Mucosa of descending colon (tissue), 3 donors: ENCODE measurements at regions not wholly inside any gene's neighbourhood (a gene's known extent, or its start where the extent isn't known, plus 50 kb on each side); places are given as distances from the start of the nearest gene placed in this dataset.

Experiments used
- ATAC-seq: fragments of 200-7000 bp; cut with Tn5 transposase; one replicate; pipeline ENCODE4 v1.9.1; 2020; ENCODE audit warnings: mild to moderate bottlenecking, moderate library complexity
- DNase-seq, 3 donors: peaks; one replicate each; pipeline ENCODE4 v3.0.0-alpha.2; 2020
- H3K36me3 ChIP-seq: fragments of 200-600 bp; one replicate; pipeline ENCODE4 v1.8.0; 2021; ENCODE audit warnings: low read depth, mild to moderate bottlenecking
- H3K4me1 ChIP-seq: fragments of 200-600 bp; one replicate; pipeline ENCODE4 v1.8.0; 2021; ENCODE audit warnings: low read depth, mild to moderate bottlenecking
- H3K4me3 ChIP-seq: fragments of 200-600 bp; one replicate; pipeline ENCODE4 v1.8.0; 2021; ENCODE audit warnings: mild to moderate bottlenecking
- H3K9me3 ChIP-seq: fragments of 200-600 bp; one replicate; pipeline ENCODE4 v1.8.0; 2021; ENCODE audit warnings: mild to moderate bottlenecking
- CTCF ChIP-seq: fragments of 200-600 bp; IDR thresholded peaks from one replicate; pipeline ENCODE4 v1.8.0; 2022; ENCODE audit warnings: antibody characterized with exemption, mild to moderate bottlenecking
- intact Hi-C, 2 donors: fragments of 100-400 bp; cut with DNase I in 1 of 2; cut with micrococcal nuclease in 1 of 2; formaldehyde crosslinking; loops; one replicate each; pipeline versions ENCODE4 v1.11.0 to v1.11.1; 2022; cut with DNase I, micrococcal nuclease
- donor health status: DM: no; HTN: no; CAD: no; lungs with moderate emphysema.
- donor health status: DM: no; HTN: no; CAD: no.
- donor health status: DM: no; HTN: yes; CAD: no.

GRCh38 chrX:46250151-46250550, 295.1 kb downstream of the ZNF674 start:
- Histone ChIP-seq H3K9me3 (no peaks in the 10 kb centered on the region), H3K4me3 (no peak overlapping the region), H3K4me1 (no peaks in the 10 kb centered on the region), H3K36me3 (no peaks in the 10 kb centered on the region)
- DNase-seq (no peak), ATAC-seq (no peak)
- intact Hi-C loops, result no loop called here
- no peak for TF ChIP-seq CTCF

- no peaks in the 10 kb centered on the region for H3K9me3 ChIP-seq
- H3K4me3 ChIP-seq, result no peak overlapping the region
- TF ChIP-seq CTCF, result no peak
- no peaks in the 10 kb centered on the region for H3K4me1 ChIP-seq
- intact Hi-C loops, result no loop called here
- ATAC-seq (no peak), DNase-seq (no peak)
- H3K36me3 ChIP-seq, result no peaks in the 10 kb centered on the region
Measured at GRCh38 chrX:46247456-46247855, 297.8 kb downstream of the ZNF674 start.

GRCh38 chrX:46244451-46244850, 300.8 kb downstream of the ZNF674 start:
- Histone ChIP-seq H3K36me3 (no peaks in the 10 kb centered on the region), H3K9me3 (no peaks in the 10 kb centered on the region), H3K4me1 (no peaks in the 10 kb centered on the region), H3K4me3 (no peak overlapping the region)
- TF ChIP-seq CTCF, result no peak
- no peak for DNase-seq
- no peak for ATAC-seq
- intact Hi-C loops, result no loop called here

GRCh38 chrX:46236411-46236810, 308.8 kb downstream of the ZNF674 start:
- TF ChIP-seq CTCF, result no peak
- no peaks in the 10 kb centered on the region for H3K36me3 ChIP-seq
- no peaks in the 10 kb centered on the region for H3K4me1 ChIP-seq
- intact Hi-C loops, result no loop called here
- H3K4me3 ChIP-seq, result no peak overlapping the region
- ATAC-seq, result no peak
- no peaks in the 10 kb centered on the region for H3K9me3 ChIP-seq
- DNase-seq, result no peak

GRCh38 chrX:46235778-46236177, 309.4 kb downstream of the ZNF674 start:
- Histone ChIP-seq H3K4me1 (no peaks in the 10 kb centered on the region), H3K36me3 (no peaks in the 10 kb centered on the region), H3K4me3 (no peak overlapping the region), H3K9me3 (no peaks in the 10 kb centered on the region)
- no peak for ATAC-seq
- no peak for TF ChIP-seq CTCF
- intact Hi-C loops, result no loop called here
- DNase-seq, result no peak

GRCh38 chrX:46234775-46235174, 310.4 kb downstream of the ZNF674 start:
- Histone ChIP-seq H3K36me3 (no peaks in the 10 kb centered on the region), H3K4me3 (no peak overlapping the region), H3K9me3 (no peaks in the 10 kb centered on the region), H3K4me1 (no peaks in the 10 kb centered on the region)
- no peak for ATAC-seq
- intact Hi-C loops, result no loop called here
- DNase-seq, result no peak
- TF ChIP-seq CTCF, result no peak
